ENCODE measurements at regions not wholly inside any gene's neighbourhood (a gene's known extent, or its start where the extent isn't known, plus 50 kb on each side); places are given as distances from the start of the nearest gene placed in this dataset.
A peak's percentile ranks its signal among the peaks of the same experiment; 100 is the strongest.

GRCh38 chr2:240232961-240233884 lies 92.8 kb upstream of the OTOS start:
- intact Hi-C loops (cut with micrococcal nuclease): no loop called here
- Mint-ChIP-seq H3K4me1 (no peaks in the 10 kb centered on the region), H3K27ac (no peak overlapping the region), H3K9me3 (peaks cover 0 to 9% of the 10 kb centered on the region in 2 donors), H3K27me3 (ENCODE audit: low read depth in 2 of 2) (peaks cover 16 to 18% of the 10 kb centered on the region in 2 donors), H3K36me3 (peaks cover 12% of the 10 kb centered on the region), H3K4me3 (no peak overlapping the region)
- ATAC-seq (peak; percentile 47 to 70 (median 70)), DNase-seq (peak; percentile 61 to 77)
- H3K4me3 ChIP-seq (ENCODE audit: low read length): no peak overlapping the region
- H3K4me1 ChIP-seq (ENCODE audit: control insufficient read depth, insufficient read depth, low read length): peaks cover 9% of the 10 kb centered on the region
- H3K36me3 ChIP-seq (ENCODE audit: control insufficient read depth, insufficient read depth, low read length): no peaks in the 10 kb centered on the region
- TF ChIP-seq CTCF (IDR thresholded peaks at IDR 0.05): peak; percentile 59
- peaks cover 4% of the 10 kb centered on the region for H3K9me3 ChIP-seq (ENCODE audit: control insufficient read depth, insufficient read depth, low read length)
- no peaks in the 10 kb centered on the region for H3K27me3 ChIP-seq (ENCODE audit: control insufficient read depth, insufficient read depth, low read length)
- no peak overlapping the region for H3K27ac ChIP-seq (ENCODE audit: low read length)
- 4% methylated on average over 39 of the region's 39 CpGs for WGBS (ENCODE audit: insufficient coverage)

GRCh38 chr2:240233885-240234502 lies 93.5 kb upstream of the OTOS start:
- TF ChIP-seq CTCF (IDR thresholded peaks at IDR 0.05): no peak
- Mint-ChIP-seq H3K4me1 (no peaks in the 10 kb centered on the region), H3K27me3 (ENCODE audit: low read depth in 2 of 2) (peaks cover 14 to 16% of the 10 kb centered on the region in 2 donors), H3K9me3 (peaks cover 0 to 5% of the 10 kb centered on the region in 2 donors), H3K36me3 (peaks cover 4% of the 10 kb centered on the region), H3K4me3 (peak overlapping the region; percentile 40), H3K27ac (no peak overlapping the region)
- Histone ChIP-seq H3K36me3 (ENCODE audit: control insufficient read depth, insufficient read depth, low read length) (no peaks in the 10 kb centered on the region), H3K4me3 (ENCODE audit: low read length) (no peak overlapping the region), H3K27me3 (ENCODE audit: control insufficient read depth, insufficient read depth, low read length) (no peaks in the 10 kb centered on the region), H3K4me1 (ENCODE audit: control insufficient read depth, insufficient read depth, low read length) (peaks cover 9% of the 10 kb centered on the region), H3K9me3 (ENCODE audit: control insufficient read depth, insufficient read depth, low read length) (peaks cover under 1% of the 10 kb centered on the region), H3K27ac (ENCODE audit: low read length) (no peak overlapping the region)
- ATAC-seq (no peak), DNase-seq (peak; percentile 9 to 15)
- 31% methylated on average over 15 of the region's 15 CpGs for WGBS (ENCODE audit: insufficient coverage)
- intact Hi-C loops (cut with micrococcal nuclease): no loop called here

- TF ChIP-seq CTCF (IDR thresholded peaks at IDR 0.05): no peak
- H3K36me3 Mint-ChIP-seq: no peaks in the 10 kb centered on the region
- H3K9me3 Mint-ChIP-seq: peaks cover 0 to 2% of the 10 kb centered on the region in 2 donors
- no peaks in the 10 kb centered on the region for H3K4me1 Mint-ChIP-seq
- H3K27me3 ChIP-seq (ENCODE audit: control insufficient read depth, insufficient read depth, low read length): no peaks in the 10 kb centered on the region
- DNase-seq: no peak
- intact Hi-C loops (cut with micrococcal nuclease): no loop called here
- peaks cover 9 to 15% of the 10 kb centered on the region in 2 donors for H3K27me3 Mint-ChIP-seq (ENCODE audit: low read depth in 2 of 2)
- H3K36me3 ChIP-seq (ENCODE audit: control insufficient read depth, insufficient read depth, low read length): no peaks in the 10 kb centered on the region
- no peak overlapping the region for H3K27ac Mint-ChIP-seq
- no peak overlapping the region for H3K4me3 Mint-ChIP-seq
- no peak for ATAC-seq
- no peak overlapping the region for H3K4me3 ChIP-seq (ENCODE audit: low read length)
- no peaks in the 10 kb centered on the region for H3K9me3 ChIP-seq (ENCODE audit: control insufficient read depth, insufficient read depth, low read length)
- 88% methylated on average over 8 of the region's 8 CpGs for WGBS (ENCODE audit: insufficient coverage)
- peaks cover 9% of the 10 kb centered on the region for H3K4me1 ChIP-seq (ENCODE audit: control insufficient read depth, insufficient read depth, low read length)
- H3K27ac ChIP-seq (ENCODE audit: low read length): no peak overlapping the region
Observed at GRCh38 chr2:240234503-240234951, 94.1 kb upstream of the OTOS start.
